H9 (cell line): ENCODE measurements at regions not wholly inside any gene's neighbourhood (a gene's known extent, or its start where the extent isn't known, plus 50 kb on each side); places are given as distances from the start of the nearest gene placed in this dataset.

Experiments used
- DNase-seq: peaks from one replicate; pipeline ENCODE4 v3.0.0-alpha.2; 2017
- H2AFZ ChIP-seq: one replicate; pipeline ENCODE4 v1.6.1; 2013; ENCODE audit warnings: mild to moderate bottlenecking, low read length, control low read depth, moderate library complexity
- H2AK5ac ChIP-seq: 2 replicates; pipeline ENCODE4 v1.6.1; 2013; ENCODE audit warnings: low read length, control low read depth, mixed read lengths; ENCODE audit not compliant: insufficient read length
- H2BK120ac ChIP-seq: one replicate; pipeline ENCODE4 v1.6.1; 2013; ENCODE audit warnings: low read depth, mild to moderate bottlenecking, low read length, control low read depth, inconsistent platforms; ENCODE audit not compliant: poor library complexity, severe bottlenecking
- H2BK12ac ChIP-seq: 2 replicates; pipeline ENCODE4 v1.6.1; 2013; ENCODE audit warnings: low read length, control low read depth, mixed read lengths, low read depth; ENCODE audit not compliant: insufficient read length
- H2BK15ac ChIP-seq: 2 replicates; pipeline ENCODE4 v1.6.1; 2013; ENCODE audit warnings: low read depth, low read length, control low read depth
- H2BK20ac ChIP-seq: one replicate; pipeline ENCODE4 v1.6.1; 2013; ENCODE audit warnings: low read depth, mild to moderate bottlenecking, low read length, control low read depth, inconsistent platforms; ENCODE audit not compliant: poor library complexity, severe bottlenecking
- H2BK5ac ChIP-seq: 2 replicates; pipeline ENCODE4 v1.6.1; 2013; ENCODE audit warnings: low read length, control low read depth, mixed read lengths; ENCODE audit not compliant: insufficient read length
- H3K14ac ChIP-seq: 2 replicates; pipeline ENCODE4 v1.6.1; 2013; ENCODE audit warnings: low read length, control low read depth; ENCODE audit not compliant: insufficient read depth
- H3K18ac ChIP-seq: 2 replicates; pipeline ENCODE4 v1.6.1; 2013; ENCODE audit warnings: low read depth, mild to moderate bottlenecking, mixed read lengths, low read length, control low read depth; ENCODE audit not compliant: insufficient read length
- H3K23ac ChIP-seq: 2 replicates; pipeline ENCODE4 v1.6.1; 2013; ENCODE audit warnings: low read length, control low read depth, mixed read lengths, low read depth; ENCODE audit not compliant: insufficient read length
- H3K23me2 ChIP-seq: 2 replicates; pipeline ENCODE4 v1.6.1; 2013; ENCODE audit warnings: low read depth, mild to moderate bottlenecking, mixed read lengths, low read length, control low read depth; ENCODE audit not compliant: insufficient read length, poor library complexity, severe bottlenecking
- H3K27ac ChIP-seq: 2 replicates; pipeline ENCODE4 v1.5.1; 2013; ENCODE audit warnings: low read length, control low read depth, mixed read lengths, low read depth; ENCODE audit not compliant: insufficient read length
- H3K27me3 ChIP-seq: 2 replicates; pipeline ENCODE4 v1.6.1; 2013; ENCODE audit warnings: low read length, control low read depth, inconsistent platforms; ENCODE audit not compliant: insufficient read depth
- H3K4ac ChIP-seq: 2 replicates; pipeline ENCODE4 v1.6.1; 2013; ENCODE audit warnings: low read depth, mild to moderate bottlenecking, control low read depth, inconsistent platforms, low read length, moderate library complexity
- H3K4me1 ChIP-seq: 2 replicates; pipeline ENCODE4 v1.6.1; 2013; ENCODE audit warnings: low read length, control low read depth, inconsistent platforms; ENCODE audit not compliant: insufficient read depth
- H3K4me2 ChIP-seq: 2 replicates; pipeline ENCODE4 v1.6.1; 2013; ENCODE audit warnings: low read length, control low read depth, mixed read lengths; ENCODE audit not compliant: insufficient read length, insufficient read depth
- H3K56ac ChIP-seq: 2 replicates; pipeline ENCODE4 v1.6.1; 2013; ENCODE audit warnings: low read depth, mild to moderate bottlenecking, mixed read lengths, low read length, control low read depth; ENCODE audit not compliant: insufficient read length
- H3K79me1 ChIP-seq: 2 replicates; pipeline ENCODE4 v1.6.1; 2013; ENCODE audit warnings: low read depth, mild to moderate bottlenecking, moderate library complexity, low read length, control low read depth, inconsistent platforms; ENCODE audit not compliant: insufficient read depth, poor library complexity, severe bottlenecking
- H3K79me2 ChIP-seq: 2 replicates; pipeline ENCODE4 v1.6.1; 2013; ENCODE audit warnings: low read length, control low read depth, inconsistent platforms; ENCODE audit not compliant: insufficient read depth
- H3K9ac ChIP-seq: 2 replicates; pipeline ENCODE4 v1.6.1; 2013; ENCODE audit warnings: low read length, control low read depth, mixed read lengths; ENCODE audit not compliant: insufficient read length; ENCODE audit errors: extremely low read depth
- H3K9me3 ChIP-seq: one replicate; pipeline ENCODE4 v1.6.1; 2013; ENCODE audit warnings: low read depth, low read length, inconsistent platforms; ENCODE audit not compliant: control insufficient read depth
- H3T11ph ChIP-seq: one replicate; pipeline ENCODE4 v1.6.1; 2013; ENCODE audit warnings: mild to moderate bottlenecking, low read length, control low read depth, inconsistent platforms
- H4K20me1 ChIP-seq: one replicate; pipeline ENCODE4 v1.6.1; 2013; ENCODE audit not compliant: control insufficient read depth, insufficient read length, insufficient read depth
- H4K5ac ChIP-seq: 2 replicates; pipeline ENCODE4 v1.6.1; 2013; ENCODE audit warnings: low read depth, mild to moderate bottlenecking, mixed read lengths, low read length, control low read depth; ENCODE audit not compliant: insufficient read length
- H4K8ac ChIP-seq: replicated peaks from 2 replicates; pipeline ENCODE4 v1.6.1; 2013; ENCODE audit warnings: low read length, control low read depth, mixed read lengths, low read depth; ENCODE audit not compliant: insufficient read length
- H4K91ac ChIP-seq: 2 replicates; pipeline ENCODE4 v1.6.1; 2013; ENCODE audit warnings: low read depth, mild to moderate bottlenecking, moderate library complexity, mixed read lengths, low read length, control low read depth; ENCODE audit not compliant: insufficient read length
- H3K27ac Mint-ChIP-seq, 3 experiments: 2 replicates in 2 of 3; 3 replicates in 1 of 3; pipeline ENCODE4 v1.8.0; 2020 to 2021; ENCODE audit warnings: mixed read lengths in 3 of 3, mild to moderate bottlenecking in 1 of 3, moderate library complexity in 1 of 3
- H3K27me3 Mint-ChIP-seq: 2 replicates; pipeline ENCODE4 v1.8.0; 2021; ENCODE audit warnings: low read depth, mild to moderate bottlenecking, moderate library complexity, mixed read lengths
- H3K36me3 Mint-ChIP-seq, 3 experiments: 2 replicates in 2 of 3; 3 replicates in 1 of 3; pipeline ENCODE4 v1.8.0; 2020 to 2021; ENCODE audit warnings: low read depth in 3 of 3, mixed read lengths in 3 of 3; ENCODE audit not compliant: insufficient read depth in 1 of 3
- H3K4me1 Mint-ChIP-seq, 2 experiments: 2 replicates each; pipeline ENCODE4 v1.8.0; 2020; ENCODE audit warnings: mixed read lengths in 2 of 2
- H3K4me3 Mint-ChIP-seq, 2 experiments: 2 replicates in 1 of 2; 3 replicates in 1 of 2; pipeline ENCODE4 v1.8.0; 2020 to 2021; ENCODE audit warnings: mild to moderate bottlenecking in 2 of 2, mixed read lengths in 2 of 2, moderate library complexity in 1 of 2
- H3K9me3 Mint-ChIP-seq, 2 experiments: 2 replicates in 1 of 2; 3 replicates in 1 of 2; pipeline ENCODE4 v1.8.0; 2020; ENCODE audit warnings: mild to moderate bottlenecking in 2 of 2, mixed read lengths in 2 of 2, moderate library complexity in 1 of 2
- CTCF ChIP-seq: fragments of 200-600 bp; sonication (generic); conservative IDR thresholded peaks from 3 replicates; pipeline ENCODE4 v1.8.0; 2021; ENCODE audit warnings: antibody characterized with exemption, mild to moderate bottlenecking
- WGBS: extraction: QIAGEN DNeasy Blood & Tissue Kit; methylation state at CpG from one replicate; pipeline ENCODE4 v1.1.7; 2013; ENCODE audit warnings: missing lambda C conversion rate, low lambda C conversion rate, mixed read lengths; ENCODE audit not compliant: insufficient read length; ENCODE audit errors: extremely low coverage; 5-methylcytosine and 5-hydroxymethylcytosine counted together

GRCh38 chr1:93743465-93743864 lies 61.8 kb upstream of the BCAR3 start:
- Histone ChIP-seq H4K8ac (no peak overlapping the region), H3K27ac (no peak overlapping the region), H3K4me1 (no peaks in the 10 kb centered on the region), H3K27me3 (no peaks in the 10 kb centered on the region), H3K9ac (no peak overlapping the region), H2BK15ac (no peak overlapping the region), H3K23me2 (no peaks in the 10 kb centered on the region), H2AFZ (no peak overlapping the region), H3K23ac (no peak overlapping the region), H3K79me1 (no peaks in the 10 kb centered on the region), H3K14ac (no peak overlapping the region), H4K20me1 (no peaks in the 10 kb centered on the region), H2BK5ac (no peak overlapping the region), H2BK12ac (no peak overlapping the region), H3K79me2 (no peaks in the 10 kb centered on the region), H3K9me3 (no peaks in the 10 kb centered on the region), H2AK5ac (no peak overlapping the region), H4K5ac (no peak overlapping the region), H2BK20ac (no peak overlapping the region), H3T11ph (no peak overlapping the region), H3K18ac (no peak overlapping the region), H4K91ac (no peak overlapping the region), H3K4ac (no peak overlapping the region), H3K56ac (no peak overlapping the region), H3K4me2 (no peak overlapping the region), H2BK120ac (no peak overlapping the region)
- H3K4me3 Mint-ChIP-seq: no peak overlapping the region
- H3K4me1 Mint-ChIP-seq: peaks cover 3 to 4% of the 10 kb centered on the region in 2 experiments; a peak in 3 of 4 replicates
- H3K9me3 Mint-ChIP-seq: peaks cover 9 to 14% of the 10 kb centered on the region in 2 experiments
- H3K27me3 Mint-ChIP-seq: peaks cover 4% of the 10 kb centered on the region; the same call in 1 of the 2 replicates
- WGBS: no CpG with 5 or more reads among the region's 1 CpG
- peaks cover 2 to 10% (median 2%) of the 10 kb centered on the region in 3 experiments; a peak in 5 of 7 replicates for H3K36me3 Mint-ChIP-seq
- no peak overlapping the region for H3K27ac Mint-ChIP-seq
- DNase-seq: no peak
- no peak for TF ChIP-seq CTCF
